NCI-H146 (cell line): ENCODE measurements at regions not wholly inside any gene's neighbourhood (a gene's known extent, or its start where the extent isn't known, plus 50 kb on each side); places are given as distances from the start of the nearest gene placed in this dataset.
A peak's percentile ranks its signal among the peaks of the same experiment; 100 is the strongest.

Experiments
- DNase-seq: peaks from one replicate; lab custom pipeline; 2025; lab: John Stamatoyannopoulos, UW

GRCh38 chr1:11373895-11374747, 101.1 kb downstream of the UBIAD1 start:
- DNase-seq = no peak

GRCh38 chr1:11374748-11375110, 101.7 kb downstream of the UBIAD1 start:
- DNase-seq = no peak

- DNase-seq = no peak
Measured at GRCh38 chr1:11377001-11377583, 101.9 kb upstream of the DISP3 start.

- no peak for DNase-seq
Measured at GRCh38 chr1:11377954-11378353, 101.0 kb upstream of the DISP3 start.

GRCh38 chr1:11379851-11380250, 99.1 kb upstream of the DISP3 start:
- no peak for DNase-seq

GRCh38 chr1:11380500-11380899, 98.5 kb upstream of the DISP3 start:
- no peak for DNase-seq

- DNase-seq = no peak
Measured at GRCh38 chr1:11383553-11384169, 95.3 kb upstream of the DISP3 start.

GRCh38 chr1:11384170-11384554, 94.8 kb upstream of the DISP3 start:
- no peak for DNase-seq

- DNase-seq = no peak
Measured at GRCh38 chr1:11387829-11388228, 91.1 kb upstream of the DISP3 start.

- DNase-seq = peak; percentile 22
Measured at GRCh38 chr1:11388617-11389016, 90.3 kb upstream of the DISP3 start.

GRCh38 chr1:11391327-11391726, 87.6 kb upstream of the DISP3 start:
- DNase-seq = no peak

GRCh38 chr1:11391886-11392285, 87.1 kb upstream of the DISP3 start:
- DNase-seq = no peak

GRCh38 chr1:11394592-11395245, 84.2 kb upstream of the DISP3 start:
- DNase-seq = no peak

GRCh38 chr1:11395616-11396015, 83.3 kb upstream of the DISP3 start:
- DNase-seq = no peak

- DNase-seq = no peak
Measured at GRCh38 chr1:11397151-11397901, 81.6 kb upstream of the DISP3 start.

- no peak for DNase-seq
Measured at GRCh38 chr1:11399250-11399649, 79.7 kb upstream of the DISP3 start.

GRCh38 chr1:11400155-11400554, 78.8 kb upstream of the DISP3 start:
- DNase-seq = no peak

GRCh38 chr1:11400567-11400966, 78.4 kb upstream of the DISP3 start:
- no peak for DNase-seq

GRCh38 chr1:11406845-11407244, 72.1 kb upstream of the DISP3 start:
- no peak for DNase-seq

- no peak for DNase-seq
Measured at GRCh38 chr1:11407301-11407994, 71.5 kb upstream of the DISP3 start.

- DNase-seq = no peak
Measured at GRCh38 chr1:11412141-11412540, 66.8 kb upstream of the DISP3 start.
